GM19438 (cell line): ENCODE measurements at regions not wholly inside any gene's neighbourhood (a gene's known extent, or its start where the extent isn't known, plus 50 kb on each side); places are given as distances from the start of the nearest gene placed in this dataset.

ENCODE experiments used
- ATAC-seq: cut with Tn5 transposase; IDR thresholded peaks from one replicate; pipeline ENCODE4 v1.9.1; 2021; ENCODE audit warnings: low read depth; ENCODE audit not compliant: unreplicated experiment

DNA sequence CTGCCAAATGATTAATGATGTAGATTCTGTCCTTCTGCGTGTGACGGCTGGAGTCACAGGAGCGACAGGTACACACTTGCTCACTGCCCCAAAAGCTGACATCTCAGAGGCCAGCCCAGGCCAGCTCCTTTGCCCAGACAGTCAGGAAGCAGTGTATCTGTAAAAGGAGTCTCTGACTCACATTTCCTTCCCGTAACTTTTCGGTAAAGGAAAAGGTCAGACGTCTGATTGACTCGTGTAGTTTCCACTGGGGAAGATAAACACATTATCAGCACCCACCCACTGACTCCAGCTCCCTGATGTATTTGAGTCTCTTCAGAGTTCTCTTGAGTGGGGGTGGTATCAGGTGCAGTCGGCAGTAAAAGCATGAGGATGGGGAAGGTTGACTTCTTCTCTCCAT, 64.4 kb upstream of the WWC1 start:
- ATAC-seq = no peak

DNA sequence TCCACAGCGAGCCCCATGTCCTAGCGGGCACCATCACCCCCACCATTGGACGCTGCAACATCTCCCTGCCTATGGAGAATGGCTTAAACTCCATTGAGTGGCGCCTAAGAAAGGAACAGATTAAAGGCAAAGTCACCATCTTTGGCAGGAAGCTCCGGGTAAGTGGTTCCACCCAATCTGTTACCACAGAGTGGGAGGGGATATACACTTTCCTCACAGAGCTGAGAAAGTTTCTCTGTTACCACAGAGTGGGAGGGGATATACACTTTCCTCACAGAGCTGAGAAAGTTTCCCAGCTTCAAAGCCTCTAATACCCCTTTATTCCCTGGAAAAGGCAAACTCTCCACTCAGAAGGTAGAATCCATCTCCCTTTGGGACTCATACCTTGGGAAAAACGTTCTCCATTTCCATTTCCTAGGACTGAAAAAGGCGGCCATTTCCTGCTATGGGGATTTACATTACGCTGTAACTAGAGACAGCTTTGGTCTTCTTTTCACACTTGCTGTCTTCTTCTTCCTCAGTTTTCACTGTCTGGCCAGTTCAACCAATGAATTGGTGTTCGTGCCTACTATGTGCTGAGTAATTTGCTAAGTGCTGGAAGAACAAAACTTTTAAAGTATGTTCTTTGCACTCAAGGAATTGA, 63.4 kb upstream of the WWC1 start:
- ATAC-seq = peak; percentile 100

DNA sequence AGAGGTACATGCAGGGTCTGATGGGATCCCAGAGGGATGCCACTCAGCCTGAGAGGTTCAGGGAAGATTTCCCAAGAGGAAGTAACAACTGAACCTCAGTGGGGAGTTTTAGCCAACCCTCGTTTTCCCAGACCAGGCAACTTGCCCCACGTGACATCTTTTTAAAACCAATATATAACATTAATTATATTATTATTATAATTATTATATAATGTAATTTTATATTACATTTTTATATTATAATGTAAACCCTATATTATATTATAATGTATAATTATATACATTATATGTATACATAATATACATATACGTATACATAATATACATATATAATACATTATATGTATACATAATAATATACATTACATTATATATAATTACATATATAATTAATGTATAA, 62.8 kb upstream of the WWC1 start:
- no peak for ATAC-seq

DNA sequence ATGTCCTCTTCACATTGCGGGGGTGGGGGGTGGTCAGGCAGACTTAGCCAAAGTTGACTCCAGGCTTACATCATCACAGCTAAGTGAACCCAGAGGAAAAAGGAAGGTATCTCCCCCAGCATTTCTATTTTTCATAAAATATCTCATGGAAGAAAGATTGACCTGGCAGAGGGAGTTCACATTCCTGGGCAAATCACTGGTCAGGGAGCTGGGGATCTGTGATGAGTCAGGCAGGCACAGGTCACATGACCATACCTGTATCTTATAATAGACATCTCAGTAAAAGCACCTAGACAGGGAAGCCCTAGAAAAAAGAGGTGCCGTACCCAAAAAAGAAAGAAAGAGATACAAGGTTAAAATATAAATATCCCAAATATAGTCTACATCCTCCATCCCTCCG, 57.3 kb upstream of the WWC1 start:
- no peak for ATAC-seq

DNA sequence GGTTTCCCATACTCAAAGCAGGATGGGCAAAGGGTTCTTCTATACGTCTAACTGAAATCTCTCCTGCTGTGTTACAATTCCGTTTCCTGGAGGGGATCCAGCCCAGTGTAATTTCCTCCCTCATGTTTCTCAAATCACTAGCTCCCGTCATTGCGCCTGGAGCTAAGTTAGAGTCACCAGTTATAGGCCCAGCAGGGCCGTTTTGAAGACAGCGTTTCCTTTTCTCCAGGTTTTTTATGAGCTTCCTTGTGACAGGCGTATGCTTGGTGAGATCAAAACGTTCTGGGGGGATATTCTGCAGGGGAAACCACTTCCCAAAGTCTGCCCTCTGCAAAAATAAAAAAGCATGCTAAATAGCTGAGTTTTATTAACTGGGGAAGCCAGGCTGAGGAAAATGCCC, 53.0 kb upstream of the WWC1 start:
- ATAC-seq = no peak

DNA sequence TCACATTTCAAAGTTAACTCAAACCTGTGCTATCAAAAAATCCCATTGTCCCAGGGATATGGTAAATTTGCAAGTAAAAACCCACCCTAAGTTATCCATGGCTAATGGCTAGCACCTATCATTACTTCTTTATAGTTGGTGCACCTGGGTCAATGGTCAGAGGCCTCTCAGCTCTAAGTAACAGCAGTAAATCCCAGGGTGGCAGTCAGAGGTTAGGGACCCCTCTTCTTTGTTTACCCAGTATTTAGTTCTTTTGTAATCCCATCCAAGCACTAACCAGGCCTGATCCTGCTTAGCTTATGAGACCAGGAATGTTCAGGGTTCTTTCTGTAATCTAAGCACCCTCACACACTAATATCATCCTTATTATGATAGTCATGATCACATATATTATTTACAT, 52.1 kb upstream of the WWC1 start:
- ATAC-seq = no peak
